Endothelial cell of umbilical vein (primary cell): ENCODE measurements at regions not wholly inside any gene's neighbourhood (a gene's known extent, or its start where the extent isn't known, plus 50 kb on each side); places are given as distances from the start of the nearest gene placed in this dataset.

Source experiments
- BruUV-seq: library from RNA; stranded (reverse); fragments of 400-500 nt; replicated peaks from 2 replicates; lab custom pipeline; 2021; lab: Mats Ljungman, UMichigan
- CTCF ChIA-PET: fragments of 300-600, 350-600 bp; sonication (Branson Sonifier 250); formaldehyde crosslinking; loops from one replicate; lab custom pipeline; 2021; ENCODE audit warnings: antibody characterized with exemption, inconsistent platforms; lab: Charles Lee
- POLR2A ChIA-PET: fragments of 300-600, 350-600 bp; sonication (Branson Sonifier 250); formaldehyde crosslinking; loops from one replicate; lab custom pipeline; 2021; ENCODE audit warnings: antibody characterized with exemption, inconsistent platforms; lab: Charles Lee
- DNase-seq: peaks from one replicate; pipeline ENCODE4 v3.0.0-alpha.2; 2011; ENCODE audit warnings: low read depth, low spot score
- FAIRE-seq: peaks from 2 replicates; lab custom pipeline; 2011; peaks lifted over from hg19 to GRCh38; lab: Jason Lieb, UNC
- H2AFZ ChIP-seq: 2 replicates; pipeline ENCODE4 v1.6.0; 2012; ENCODE audit warnings: low read depth, low read length, control low read depth, inconsistent platforms
- H3K27ac ChIP-seq: 2 replicates; pipeline ENCODE4 v1.5.1; 2011; ENCODE audit warnings: low read depth, mild to moderate bottlenecking, control low read depth, low read length, moderate library complexity; ENCODE audit not compliant: insufficient read depth
- H3K27me3 ChIP-seq, 2 experiments: 2 replicates each; pipeline versions ENCODE4 v1.6.0 to v1.6.1; 2011; ENCODE audit warnings: low read length in 2 of 2, mixed read lengths in 1 of 2; ENCODE audit not compliant: control insufficient read depth in 2 of 2, insufficient read depth in 2 of 2
- H3K36me3 ChIP-seq, 2 experiments: 2 replicates in 1 of 2; 3 replicates in 1 of 2; pipeline ENCODE4 v1.5.1; 2011; ENCODE audit warnings: low read length in 2 of 2, mild to moderate bottlenecking in 1 of 2, moderate library complexity in 1 of 2; ENCODE audit not compliant: control insufficient read depth in 2 of 2, insufficient read depth in 2 of 2; ENCODE audit errors: extremely low read depth in 1 of 2
- H3K4me1 ChIP-seq: 3 replicates; pipeline ENCODE4 v1.5.1; 2011; ENCODE audit warnings: mild to moderate bottlenecking, low read length; ENCODE audit not compliant: control insufficient read depth, insufficient read depth; ENCODE audit errors: extremely low read depth
- H3K4me2 ChIP-seq: 2 replicates; pipeline ENCODE4 v1.6.1; 2011; ENCODE audit warnings: low read length, control low read depth, mixed read lengths; ENCODE audit not compliant: insufficient read depth
- H3K4me3 ChIP-seq, 3 experiments: fragments of 200-600 bp in 1 of 3; sonication (generic), shearing (Covaris generic) in 1 of 3; replicated peaks in 1 of 3; 2 replicates each; pipeline ENCODE4 v1.5.1; 2011 to 2016; ENCODE audit warnings: control low read depth in 3 of 3, low read length in 3 of 3, mild to moderate bottlenecking in 2 of 3, inconsistent platforms in 1 of 3, low read depth in 1 of 3, moderate library complexity in 1 of 3; ENCODE audit not compliant: insufficient read depth in 1 of 3
- H3K79me2 ChIP-seq: 2 replicates; pipeline ENCODE4 v1.6.0; 2012; ENCODE audit warnings: low read length, inconsistent platforms; ENCODE audit not compliant: control insufficient read depth, insufficient read depth
- H3K9ac ChIP-seq: replicated peaks from 2 replicates; pipeline ENCODE3; 2011; ENCODE audit warnings: low read length, control low read depth; ENCODE audit not compliant: insufficient read depth; ENCODE audit errors: extremely low read depth
- H3K9me1 ChIP-seq: replicated peaks from 3 replicates; pipeline ENCODE4 v1.6.0; 2011; ENCODE audit warnings: mild to moderate bottlenecking, low read length; ENCODE audit not compliant: control insufficient read depth, insufficient read depth; ENCODE audit errors: extremely low read depth
- H3K9me3 ChIP-seq: replicated peaks from 2 replicates; pipeline ENCODE4 v1.5.1; 2012; ENCODE audit warnings: low read length, inconsistent platforms; ENCODE audit not compliant: control insufficient read depth, insufficient read depth
- H4K20me1 ChIP-seq: replicated peaks from 2 replicates; pipeline ENCODE3; 2011; ENCODE audit warnings: mild to moderate bottlenecking, low read length; ENCODE audit not compliant: control insufficient read depth, insufficient read depth; ENCODE audit errors: extremely low read depth
- CTCF ChIP-seq, 2 donors: IDR thresholded peaks; 1 replicate in 1 of 2; 2 replicates in 1 of 2; pipeline ENCODE4 v1.5.1; 2011; ENCODE audit warnings: low read length in 2 of 2, mild to moderate bottlenecking in 2 of 2, moderate library complexity in 2 of 2, control low read depth in 1 of 2, inconsistent platforms in 1 of 2, low read depth in 1 of 2; ENCODE audit not compliant: insufficient read depth in 1 of 2; ENCODE audit errors: extremely low read depth in 1 of 2
- EZH2 ChIP-seq: IDR thresholded peaks from 2 replicates; pipeline ENCODE4 v1.6.1; 2012; ENCODE audit warnings: borderline replicate concordance, low read depth, mild to moderate bottlenecking, moderate library complexity, low read length, inconsistent platforms; ENCODE audit not compliant: severe bottlenecking
- FOS ChIP-seq: IDR thresholded peaks from 2 replicates; pipeline ENCODE4 v1.6.1; 2011; ENCODE audit warnings: mild to moderate bottlenecking, low read length, moderate library complexity, borderline replicate concordance; ENCODE audit not compliant: insufficient read depth
- GATA2 ChIP-seq: IDR thresholded peaks from 2 replicates; pipeline ENCODE4 v1.7.0; 2011; ENCODE audit warnings: low read depth, mild to moderate bottlenecking, moderate library complexity, mixed read lengths, low read length; ENCODE audit not compliant: insufficient read length, insufficient read depth
- JUN ChIP-seq: IDR thresholded peaks from 2 replicates; pipeline ENCODE4 v1.6.1; 2011; ENCODE audit warnings: borderline replicate concordance, low read depth; ENCODE audit not compliant: insufficient read length, insufficient read depth
- MAX ChIP-seq: IDR thresholded peaks from 2 replicates; pipeline ENCODE4 v1.6.1; 2011; ENCODE audit not compliant: insufficient read depth, insufficient read length
- MYC ChIP-seq: IDR thresholded peaks from one replicate; pipeline ENCODE4 v1.6.1; 2011; ENCODE audit warnings: mild to moderate bottlenecking, low read depth, low read length
- POLR2A ChIP-seq: IDR thresholded peaks from 2 replicates; pipeline ENCODE4 v1.6.1; 2012; ENCODE audit warnings: low read depth, mild to moderate bottlenecking, control low read depth, low read length
- POLR2AphosphoS5 ChIP-seq: IDR thresholded peaks from 2 replicates; pipeline ENCODE4 v1.6.1; 2012; ENCODE audit warnings: low read depth, mild to moderate bottlenecking, control low read depth, low read length, moderate library complexity; ENCODE audit not compliant: insufficient read depth
- dilution Hi-C: fragments of 300-500 bp; cut with MboI; formaldehyde crosslinking; loops from one replicate; pipeline ENCODE4 v1.15.0; 2019; ENCODE audit warnings: low sequenced_read_pairs; ENCODE audit not compliant: extremely low pct_ligation_motif_present
- intact Hi-C: fragments of 100-400 bp; cut with micrococcal nuclease; formaldehyde crosslinking; loops from one replicate; pipeline ENCODE4 v1.10.0; 2022

- H3K27ac ChIP-seq = no peak overlapping the region
- no peaks in the 10 kb centered on the region for H3K27me3 ChIP-seq
- no peaks in the 10 kb centered on the region for H3K9me1 ChIP-seq
- no peak overlapping the region for H3K9ac ChIP-seq
- intact Hi-C loops = no loop called here
- FAIRE-seq (no peak), DNase-seq (no peak)
- H3K4me1 ChIP-seq = no peaks in the 10 kb centered on the region
- TF ChIP-seq CTCF (IDR thresholded peaks at IDR 0.05; ENCODE audit: extremely low read depth in 1 of 2, insufficient read depth in 1 of 2, low read depth in 1 of 2, low read length in 2 of 2) (no peak), MAX (no peak), POLR2AphosphoS5 (no peak), JUN (no peak), MYC (no peak), EZH2 (no peak), GATA2 (no peak), POLR2A (no peak), FOS (no peak)
- H3K4me2 ChIP-seq = no peak overlapping the region
- CTCF ChIA-PET = no interaction called here
- H4K20me1 ChIP-seq = no peaks in the 10 kb centered on the region
- H3K4me3 ChIP-seq = no peak overlapping the region
- H3K36me3 ChIP-seq = no peaks in the 10 kb centered on the region
- no peaks in the 10 kb centered on the region for H3K9me3 ChIP-seq
- BruUV-seq = no TSS peak
- H2AFZ ChIP-seq = no peak overlapping the region
- dilution Hi-C loops = no loop called here
- H3K79me2 ChIP-seq = no peaks in the 10 kb centered on the region
- POLR2A ChIA-PET = no interaction called here
Measured at GRCh38 chr2:105626212-105626965, 118.3 kb upstream of the NCK2 start.
